OCI-LY7 (cell line): ENCODE measurements at regions not wholly inside any gene's neighbourhood (a gene's known extent, or its start where the extent isn't known, plus 50 kb on each side); places are given as distances from the start of the nearest gene placed in this dataset.
A peak's percentile ranks its signal among the peaks of the same experiment; 100 is the strongest.

Experiments used
- BruUV-seq: library from RNA; stranded (reverse); fragments of 400-500 nt; replicated peaks from 2 replicates; lab custom pipeline; 2021; lab: Mats Ljungman, UMichigan
- CTCF ChIA-PET: fragments of 300-600 bp; sonication (Branson Sonifier 250); formaldehyde crosslinking; loops from one replicate; lab custom pipeline; 2022; ENCODE audit warnings: antibody characterized with exemption; ENCODE audit not compliant: unreplicated experiment; lab: Charles Lee
- POLR2A ChIA-PET: fragments of 300-600 bp; sonication (Branson Sonifier 250); formaldehyde crosslinking; loops from one replicate; lab custom pipeline; 2022; ENCODE audit warnings: antibody characterized with exemption; lab: Charles Lee
- DNase-seq: peaks from one replicate; pipeline ENCODE4 v3.0.0-alpha.2; 2015; ENCODE audit warnings: low spot score
- H2AFZ ChIP-seq: fragments of 200-600 bp; sonication (generic), shearing (Covaris generic); 2 replicates; pipeline ENCODE4 v1.6.1; 2014; ENCODE audit warnings: mild to moderate bottlenecking, antibody characterized with exemption, low read length, moderate library complexity
- H3K27ac ChIP-seq: fragments of 200-600 bp; sonication (generic); 2 replicates; pipeline ENCODE4 v1.5.1; 2014; ENCODE audit warnings: mixed run types, low read depth, mild to moderate bottlenecking, moderate library complexity, low read length, inconsistent platforms; ENCODE audit not compliant: poor library complexity, severe bottlenecking
- H3K36me3 ChIP-seq: fragments of 200-600 bp; sonication (generic); 2 replicates; pipeline ENCODE4 v1.6.1; 2014; ENCODE audit warnings: mild to moderate bottlenecking, antibody characterized with exemption, low read length, moderate library complexity, mixed read lengths; ENCODE audit not compliant: insufficient read depth
- H3K4me1 ChIP-seq: fragments of 200-600 bp; sonication (generic); 2 replicates; pipeline ENCODE4 v1.5.1; 2014; ENCODE audit warnings: mild to moderate bottlenecking, low read length; ENCODE audit not compliant: insufficient read depth, poor library complexity, severe bottlenecking
- H3K4me2 ChIP-seq: fragments of 200-600 bp; sonication (generic); 2 replicates; pipeline ENCODE4 v1.6.1; 2014; ENCODE audit warnings: mild to moderate bottlenecking, low read length
- H3K4me3 ChIP-seq: fragments of 200-600 bp; sonication (generic); 2 replicates; pipeline ENCODE4 v1.5.1; 2014; ENCODE audit warnings: mild to moderate bottlenecking, low read depth, low read length; ENCODE audit not compliant: poor library complexity, severe bottlenecking
- H3K79me2 ChIP-seq: fragments of 200-600 bp; sonication (generic); 2 replicates; pipeline ENCODE4 v1.6.1; 2016; ENCODE audit warnings: low read depth, mild to moderate bottlenecking, low read length, moderate library complexity, mixed read lengths; ENCODE audit not compliant: insufficient read depth
- H3K9me2 ChIP-seq: fragments of 200-600 bp; sonication (generic); 2 replicates; pipeline ENCODE4 v1.6.1; 2016; ENCODE audit warnings: mild to moderate bottlenecking, low read length, mixed read lengths; ENCODE audit not compliant: insufficient read depth
- H3K9me3 ChIP-seq: fragments of 200-600 bp; sonication (generic); 2 replicates; pipeline ENCODE4 v1.6.1; 2014; ENCODE audit warnings: mild to moderate bottlenecking, mixed run types, low read length, mixed read lengths
- H4K20me1 ChIP-seq: fragments of 200-600 bp; sonication (generic); 2 replicates; pipeline ENCODE4 v1.6.1; 2014; ENCODE audit warnings: mild to moderate bottlenecking, antibody characterized with exemption, low read length, moderate library complexity, mixed read lengths; ENCODE audit not compliant: insufficient read depth
- EZH2phosphoT487 ChIP-seq: fragments of 200-600 bp; sonication (generic); IDR thresholded peaks from 2 replicates; pipeline ENCODE4 v1.6.1; 2018; ENCODE audit warnings: low read depth, borderline replicate concordance, mild to moderate bottlenecking, mixed run types, antibody characterized with exemption, low read length, moderate library complexity, mixed read lengths
- intact Hi-C: fragments of 100-400 bp; cut with micrococcal nuclease; formaldehyde crosslinking; loops from one replicate; pipeline ENCODE4 v1.10.0; 2022; ENCODE audit not compliant: unreplicated experiment
- TF ChIP-seq, protein P1 (sequence below): fragments of 200-600 bp; sonication (generic); conservative IDR thresholded peaks from 2 replicates; pipeline ENCODE4 v1.5.1; 2014; ENCODE audit warnings: mild to moderate bottlenecking, antibody characterized with exemption, low read length, moderate library complexity, mixed read lengths

DNA sequence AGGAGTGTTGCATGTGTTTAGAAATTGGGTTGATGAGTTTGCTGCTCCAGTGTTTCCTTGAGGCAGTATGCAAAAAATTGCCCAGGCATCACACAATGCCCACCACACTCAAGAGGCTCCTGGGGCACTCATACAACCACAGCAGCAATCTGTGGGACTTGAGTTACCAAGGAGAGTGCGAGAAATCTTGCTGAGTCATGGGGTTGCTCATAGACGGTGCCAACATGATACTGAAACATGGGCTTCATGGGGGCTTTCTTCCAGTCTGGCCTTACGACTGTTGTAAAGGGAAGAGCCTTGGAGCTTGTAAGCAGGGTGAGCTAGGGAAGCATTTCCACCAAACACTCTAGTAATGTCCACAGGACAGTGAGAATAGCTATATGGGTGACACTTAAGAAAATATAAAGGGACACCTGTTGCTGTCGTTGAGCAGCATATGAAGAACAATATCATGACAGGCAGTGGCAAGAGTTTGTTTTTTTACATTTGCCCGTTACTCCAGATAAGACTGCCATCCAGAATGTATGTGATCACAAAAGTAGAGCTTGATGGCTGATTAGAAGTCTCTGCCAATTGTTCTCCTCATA lies 1237.4 kb downstream of the UQCRFS1 start:
- no peak overlapping the region for H3K27ac ChIP-seq
- no peak overlapping the region for H2AFZ ChIP-seq
- POLR2A ChIA-PET = no interaction called here
- no peaks in the 10 kb centered on the region for H3K9me3 ChIP-seq
- TF ChIP-seq EZH2phosphoT487 = no peak
- TF ChIP-seq, protein P1, sequence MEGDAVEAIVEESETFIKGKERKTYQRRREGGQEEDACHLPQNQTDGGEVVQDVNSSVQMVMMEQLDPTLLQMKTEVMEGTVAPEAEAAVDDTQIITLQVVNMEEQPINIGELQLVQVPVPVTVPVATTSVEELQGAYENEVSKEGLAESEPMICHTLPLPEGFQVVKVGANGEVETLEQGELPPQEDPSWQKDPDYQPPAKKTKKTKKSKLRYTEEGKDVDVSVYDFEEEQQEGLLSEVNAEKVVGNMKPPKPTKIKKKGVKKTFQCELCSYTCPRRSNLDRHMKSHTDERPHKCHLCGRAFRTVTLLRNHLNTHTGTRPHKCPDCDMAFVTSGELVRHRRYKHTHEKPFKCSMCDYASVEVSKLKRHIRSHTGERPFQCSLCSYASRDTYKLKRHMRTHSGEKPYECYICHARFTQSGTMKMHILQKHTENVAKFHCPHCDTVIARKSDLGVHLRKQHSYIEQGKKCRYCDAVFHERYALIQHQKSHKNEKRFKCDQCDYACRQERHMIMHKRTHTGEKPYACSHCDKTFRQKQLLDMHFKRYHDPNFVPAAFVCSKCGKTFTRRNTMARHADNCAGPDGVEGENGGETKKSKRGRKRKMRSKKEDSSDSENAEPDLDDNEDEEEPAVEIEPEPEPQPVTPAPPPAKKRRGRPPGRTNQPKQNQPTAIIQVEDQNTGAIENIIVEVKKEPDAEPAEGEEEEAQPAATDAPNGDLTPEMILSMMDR = no peak
- H3K9me2 ChIP-seq = no peaks in the 10 kb centered on the region
- no peaks in the 10 kb centered on the region for H3K4me1 ChIP-seq
- CTCF ChIA-PET = no interaction called here
- H3K79me2 ChIP-seq = no peaks in the 10 kb centered on the region
- intact Hi-C loops = no loop called here
- no peak for DNase-seq
- no peak overlapping the region for H3K4me3 ChIP-seq
- no TSS peak for BruUV-seq
- no peak overlapping the region for H3K4me2 ChIP-seq
- H4K20me1 ChIP-seq = no peaks in the 10 kb centered on the region
- no peaks in the 10 kb centered on the region for H3K36me3 ChIP-seq

DNA sequence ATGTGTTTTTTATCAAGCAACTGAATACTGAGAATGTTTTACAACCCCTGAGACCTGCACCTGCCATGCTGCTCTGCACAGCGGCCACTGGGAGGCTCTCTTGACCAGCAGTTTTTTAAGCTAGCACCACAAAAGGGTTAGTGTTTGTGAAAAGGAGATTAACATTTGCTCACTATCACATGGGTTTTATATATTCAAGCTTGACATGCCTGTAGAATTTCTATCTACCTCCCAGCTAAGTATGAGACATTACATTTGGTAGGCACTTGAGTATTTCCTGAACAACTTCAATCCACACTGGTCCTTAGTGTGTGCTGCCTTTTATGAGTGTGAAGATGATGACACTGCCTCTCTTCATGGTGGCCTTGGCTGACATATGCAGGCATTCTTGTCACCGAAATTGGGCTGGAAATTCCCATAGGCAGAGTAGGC lies 1238.9 kb downstream of the UQCRFS1 start:
- TF ChIP-seq, protein P1 = peak; percentile 78
- no peak for TF ChIP-seq EZH2phosphoT487
- H3K9me2 ChIP-seq = no peaks in the 10 kb centered on the region
- no peaks in the 10 kb centered on the region for H4K20me1 ChIP-seq
- DNase-seq = peak; percentile 31
- ChIA-PET POLR2A (no interaction called here), CTCF (no interaction called here)
- no peak overlapping the region for H3K4me3 ChIP-seq
- H3K9me3 ChIP-seq = no peaks in the 10 kb centered on the region
- no peak overlapping the region for H3K4me2 ChIP-seq
- no peaks in the 10 kb centered on the region for H3K79me2 ChIP-seq
- H3K36me3 ChIP-seq = no peaks in the 10 kb centered on the region
- BruUV-seq = no TSS peak
- H3K27ac ChIP-seq = no peak overlapping the region
- no peaks in the 10 kb centered on the region for H3K4me1 ChIP-seq
- intact Hi-C loops = no loop called here
- H2AFZ ChIP-seq = no peak overlapping the region

DNA sequence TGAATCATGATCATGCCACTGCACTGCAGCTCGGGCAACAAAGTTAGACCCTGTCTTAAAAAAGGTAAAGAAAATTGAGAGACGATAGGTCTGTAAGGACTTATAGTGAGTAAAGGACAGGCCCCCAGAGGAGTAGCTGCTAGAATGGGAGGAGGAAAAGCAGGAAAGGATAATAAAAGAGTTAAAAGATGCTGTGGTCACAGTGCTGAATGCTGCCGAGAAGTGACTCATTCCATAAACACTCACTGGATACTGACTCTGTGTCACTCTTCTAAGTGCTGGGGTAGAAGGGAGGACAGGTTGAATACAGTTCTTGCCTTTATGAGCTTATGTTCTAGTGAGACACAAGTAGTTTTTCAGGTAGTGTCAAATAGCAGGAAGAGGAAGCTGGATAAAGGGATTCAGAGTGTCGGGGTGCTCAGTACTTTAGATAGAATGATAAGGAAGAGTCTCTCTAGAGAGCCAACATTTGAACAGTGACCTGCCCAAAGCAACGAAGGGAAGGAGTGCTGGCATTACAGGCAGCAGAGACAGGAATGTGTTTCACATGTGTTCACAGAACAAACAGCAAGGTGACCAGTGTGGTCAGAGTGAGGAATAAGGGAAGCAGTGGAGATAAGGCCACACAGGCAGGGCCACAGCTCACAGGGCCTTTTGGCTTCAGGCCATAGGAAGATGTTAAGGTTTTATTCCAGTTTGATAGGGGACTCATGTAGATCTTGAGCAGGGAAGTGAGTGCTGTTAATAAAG lies 1240.5 kb downstream of the UQCRFS1 start:
- CTCF ChIA-PET = no interaction called here
- TF ChIP-seq, protein P1 = no peak
- TF ChIP-seq EZH2phosphoT487 = no peak
- Histone ChIP-seq H3K27ac (no peak overlapping the region), H3K36me3 (no peaks in the 10 kb centered on the region), H2AFZ (no peak overlapping the region), H4K20me1 (no peaks in the 10 kb centered on the region), H3K9me2 (no peaks in the 10 kb centered on the region), H3K4me1 (no peaks in the 10 kb centered on the region), H3K9me3 (no peaks in the 10 kb centered on the region), H3K4me3 (no peak overlapping the region), H3K4me2 (no peak overlapping the region), H3K79me2 (no peaks in the 10 kb centered on the region)
- POLR2A ChIA-PET = interaction anchor here (0.7 kb wide), 2 partner anchors 15 to 320 kb away, joined by 3 to 4 read pairs; no protein-coding TSS in a partner anchor
- no TSS peak for BruUV-seq
- DNase-seq = no peak
- intact Hi-C loops = loop anchor here (1.0 kb wide), 1 partner anchor 353 kb away; no protein-coding TSS in a partner anchor
